GM21447 (cell line): ENCODE measurements at regions not wholly inside any gene's neighbourhood (a gene's known extent, or its start where the extent isn't known, plus 50 kb on each side); places are given as distances from the start of the nearest gene placed in this dataset.
A peak's percentile ranks its signal among the peaks of the same experiment; 100 is the strongest.

Experiments used
- ATAC-seq: cut with Tn5 transposase; IDR thresholded peaks from one replicate; pipeline ENCODE4 v1.9.1; 2021; ENCODE audit not compliant: unreplicated experiment

DNA sequence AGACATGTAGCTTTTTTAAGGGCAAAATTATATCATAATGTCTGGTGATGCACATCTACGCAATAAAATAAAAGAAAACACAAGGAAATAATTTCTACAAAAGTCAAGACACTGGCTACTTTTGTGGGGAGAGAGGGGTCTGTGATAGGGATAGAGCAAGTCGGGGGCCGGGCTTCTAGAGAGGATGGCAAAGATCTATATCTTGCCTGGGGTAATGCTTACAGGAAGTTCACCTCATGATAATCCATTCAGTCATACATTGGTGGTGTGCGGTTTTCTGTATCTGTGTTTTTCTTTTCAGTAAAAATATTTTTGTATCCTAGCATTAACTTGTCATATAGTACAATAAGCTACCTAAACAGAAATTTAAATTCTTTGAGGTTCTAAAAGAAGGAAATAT lies 178.8 kb downstream of the ARRDC4 start:
- ATAC-seq, result no peak

DNA sequence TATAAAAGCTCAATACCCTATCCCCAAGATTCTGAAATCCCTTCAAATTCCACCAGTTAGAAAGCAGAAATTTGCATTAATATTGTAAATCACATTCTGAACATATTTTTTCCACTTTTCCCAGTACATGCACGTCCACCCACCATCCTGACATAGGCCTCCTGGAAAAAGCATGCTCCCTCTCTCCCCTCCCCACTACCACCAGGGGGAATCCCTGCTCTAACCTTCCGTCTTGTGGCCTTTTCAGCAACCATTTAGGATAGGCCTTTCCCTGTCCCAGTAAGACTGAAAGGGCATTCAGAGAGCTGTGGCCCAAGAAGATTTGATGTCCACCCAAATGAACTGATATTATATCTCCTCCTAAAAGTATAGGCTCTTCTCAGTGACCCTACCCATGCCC lies 182.1 kb downstream of the ARRDC4 start:
- ATAC-seq, result no peak

DNA sequence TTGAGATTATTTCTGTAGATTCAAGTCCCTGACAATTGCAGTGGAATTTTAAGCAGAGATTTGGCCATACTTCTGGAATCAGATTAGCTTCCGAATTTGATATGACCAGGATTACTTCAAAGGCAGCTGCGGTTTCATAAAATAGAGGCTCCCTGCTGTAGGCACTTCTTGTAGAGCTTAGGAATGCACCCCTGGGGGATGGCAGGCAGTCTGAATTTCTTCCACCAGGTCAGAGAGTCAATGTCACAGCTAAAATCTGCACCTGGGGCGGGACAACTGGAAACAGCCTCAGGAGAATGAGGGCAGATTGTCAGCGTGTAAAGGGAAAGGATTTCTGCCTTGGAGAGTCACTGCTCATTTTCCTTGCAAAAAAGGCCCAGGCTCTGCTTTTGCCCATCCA lies 182.6 kb downstream of the ARRDC4 start:
- no peak for ATAC-seq

DNA sequence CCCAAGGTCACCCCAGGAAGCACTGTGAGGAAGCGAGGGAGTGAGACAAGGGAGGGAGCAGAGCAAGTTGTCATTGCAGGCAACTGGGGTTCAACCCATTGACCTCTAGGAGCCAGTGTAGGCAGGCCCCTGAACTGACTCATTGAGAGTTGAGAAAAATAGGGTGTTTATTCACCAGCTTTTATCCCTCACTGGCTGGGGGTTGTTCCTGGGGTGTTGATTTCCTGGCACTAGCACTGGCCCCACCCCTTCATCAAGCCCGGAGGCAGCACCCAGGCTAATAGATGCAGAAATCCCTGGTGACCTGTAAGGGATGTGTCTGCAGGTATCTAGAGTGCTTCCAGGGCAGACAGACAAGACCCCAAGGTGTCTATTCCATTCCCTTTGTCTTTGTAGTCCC lies 183.9 kb downstream of the ARRDC4 start:
- no peak for ATAC-seq

DNA sequence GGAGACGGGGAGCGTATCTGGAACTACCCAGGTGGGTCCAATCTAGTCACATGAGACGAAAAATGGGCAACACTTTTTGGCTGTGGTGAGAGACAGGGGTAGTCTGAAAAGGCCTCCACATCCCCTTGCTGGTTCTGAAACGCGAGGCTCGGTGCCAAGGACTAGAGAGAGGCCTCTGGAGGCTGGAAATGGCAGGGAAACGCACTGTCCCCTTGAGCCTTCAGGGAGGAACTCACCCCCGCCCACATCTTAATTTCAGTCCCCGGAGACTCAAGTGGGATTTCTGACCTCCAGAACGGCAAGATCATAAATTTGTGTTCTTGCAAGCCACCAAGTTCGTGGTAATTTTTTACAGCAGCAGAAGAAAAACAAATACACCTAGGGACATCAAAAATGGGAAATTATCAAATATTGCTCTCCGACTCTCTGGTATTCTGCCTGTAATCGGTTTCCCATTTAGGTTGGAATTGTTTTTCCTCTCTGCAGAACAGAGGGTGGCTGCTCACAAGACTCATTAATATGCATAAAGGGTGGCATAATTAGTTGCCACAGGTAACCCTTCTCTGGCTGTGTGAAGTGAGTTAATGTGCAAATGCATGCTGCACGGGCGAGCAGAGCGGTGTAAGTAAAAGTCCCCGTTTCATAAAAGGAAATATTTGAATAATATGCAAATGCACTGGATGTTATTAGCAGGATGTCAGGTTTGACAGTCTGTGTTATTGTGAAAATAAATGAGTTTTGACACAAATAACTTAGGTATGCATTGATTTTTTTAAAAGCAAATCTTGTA lies 185.7 kb downstream of the ARRDC4 start:
- no peak for ATAC-seq

DNA sequence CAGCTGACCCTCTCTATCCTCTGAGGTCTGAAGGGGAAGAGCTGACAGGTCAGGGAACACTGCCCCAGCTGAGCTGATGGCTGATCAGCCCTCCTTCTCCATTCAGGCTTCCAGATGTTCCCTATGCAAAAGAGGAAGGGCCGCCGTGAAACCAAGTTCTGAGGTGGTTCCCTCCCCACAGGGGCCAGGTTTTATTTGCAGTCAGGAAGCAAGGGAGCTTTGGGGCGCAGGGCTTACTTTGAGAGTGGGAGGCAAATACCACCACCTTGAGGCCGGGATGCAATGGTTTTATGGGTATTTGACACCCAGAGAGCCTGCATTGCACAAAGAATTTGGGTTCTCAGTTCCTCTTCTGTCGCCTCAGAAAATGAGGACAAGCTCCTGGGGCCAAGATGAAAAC lies 186.9 kb downstream of the ARRDC4 start:
- ATAC-seq, result no peak

DNA sequence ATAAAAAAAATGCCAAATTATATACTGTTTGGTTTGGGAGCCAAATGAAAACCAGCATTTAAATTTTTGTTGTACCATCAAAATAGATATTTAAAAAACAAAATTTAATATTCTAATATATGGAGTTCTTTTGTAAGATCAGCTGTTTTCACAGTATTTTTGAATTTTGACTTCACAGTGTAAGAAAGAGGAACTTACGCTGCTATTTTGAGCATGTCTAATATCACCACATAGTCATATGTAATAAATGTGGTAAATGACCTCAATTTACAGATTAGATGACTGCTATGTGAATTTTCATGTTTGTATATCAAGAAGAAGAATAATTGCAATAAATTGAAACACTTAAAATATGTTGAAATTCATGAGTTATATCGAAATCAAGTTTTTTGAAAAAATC lies 189.6 kb downstream of the ARRDC4 start:
- ATAC-seq, result no peak

DNA sequence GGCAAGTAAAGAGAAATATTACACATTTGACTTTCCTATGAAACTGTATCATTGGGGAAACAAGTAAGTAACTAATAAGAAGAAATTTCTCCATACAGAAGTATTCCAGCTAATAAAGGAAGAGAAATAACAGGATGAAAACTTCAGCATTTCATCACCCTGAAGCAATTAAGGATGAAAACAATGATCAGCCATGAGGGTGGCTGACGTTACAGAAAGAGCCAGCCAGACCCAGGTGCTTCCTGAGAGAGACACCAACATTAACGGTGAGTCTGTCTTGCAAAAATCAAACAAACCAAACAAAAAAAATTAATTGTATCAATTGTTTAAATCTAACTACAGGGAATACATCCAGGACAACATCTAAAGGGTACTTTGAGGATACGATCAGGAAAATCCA lies 190.0 kb downstream of the ARRDC4 start:
- ATAC-seq, result no peak

DNA sequence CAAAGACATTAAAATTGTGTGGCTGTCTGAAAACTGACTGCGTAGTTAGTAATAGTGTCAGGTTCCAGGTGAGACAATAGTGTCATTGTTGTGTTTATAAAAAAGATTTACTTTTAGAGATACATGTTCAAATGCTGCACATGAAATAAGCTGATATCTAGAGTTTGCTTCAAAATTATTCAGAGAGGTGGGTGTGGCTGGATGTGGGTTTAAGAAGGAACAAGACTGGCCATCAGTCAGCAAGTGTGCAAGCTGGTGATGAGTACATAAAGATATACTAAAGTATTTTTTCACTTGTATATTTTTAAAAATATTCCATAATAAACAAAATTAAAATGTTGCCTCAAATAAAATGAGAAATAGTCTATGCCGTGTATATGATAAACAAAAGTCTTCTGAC lies 190.6 kb downstream of the ARRDC4 start:
- no peak for ATAC-seq

DNA sequence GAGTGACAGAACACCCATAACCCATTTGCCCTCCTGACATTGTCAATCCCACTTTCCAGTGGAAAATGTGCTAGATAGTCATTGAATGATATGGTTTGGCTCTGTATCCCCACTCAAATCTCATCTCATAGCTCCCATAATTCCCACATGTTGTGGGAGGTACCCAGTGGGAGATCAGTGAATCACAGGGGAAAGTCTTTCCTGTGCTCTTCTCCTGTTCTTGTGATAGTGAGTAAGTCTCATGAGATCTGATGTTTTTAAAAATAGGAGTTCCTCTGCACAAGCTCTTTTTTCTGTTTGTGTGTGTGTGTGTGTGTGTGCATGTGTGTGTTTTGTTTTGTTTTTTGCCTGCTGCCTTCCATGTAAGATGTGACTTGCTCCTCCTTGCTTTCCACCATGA lies 191.7 kb downstream of the ARRDC4 start:
- ATAC-seq, result no peak

DNA sequence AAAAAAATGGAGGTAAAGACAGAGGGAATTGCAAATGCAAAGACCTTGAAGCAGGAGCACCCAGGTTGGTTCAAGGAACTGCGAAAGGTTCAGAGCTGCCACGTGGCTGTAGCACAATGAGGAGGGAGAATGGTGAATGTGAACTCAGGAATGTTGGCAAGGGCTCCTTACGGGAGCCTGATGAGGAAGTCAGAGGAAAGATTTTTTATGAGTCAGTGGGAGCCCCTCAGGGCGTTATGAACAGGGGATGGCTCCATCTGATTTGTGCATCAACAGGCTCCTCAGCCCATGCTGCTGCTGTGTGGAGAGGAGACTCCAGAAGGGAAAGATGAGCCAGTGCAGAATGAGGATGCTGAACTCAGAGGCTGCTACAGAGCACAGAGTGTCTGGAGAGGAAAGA lies 194.4 kb downstream of the ARRDC4 start:
- no peak for ATAC-seq

DNA sequence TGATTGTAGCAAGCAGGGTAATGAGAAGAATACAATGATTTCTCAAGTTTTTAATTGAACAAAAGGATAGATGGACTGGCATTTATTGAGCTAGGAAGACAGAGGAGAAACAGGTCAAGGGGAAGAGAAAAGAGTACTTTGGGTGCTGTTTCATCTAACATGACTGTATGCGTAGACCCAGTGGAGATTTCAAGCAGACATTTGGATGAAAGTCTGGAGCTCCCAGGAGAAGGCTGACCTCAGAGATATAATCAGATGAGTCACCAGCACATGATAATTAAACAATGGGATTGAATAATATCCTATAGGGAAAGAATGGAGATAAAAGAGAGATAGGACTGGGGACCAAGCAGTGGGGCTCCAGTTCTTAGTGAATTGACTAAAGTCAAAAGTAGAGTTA lies 194.9 kb downstream of the ARRDC4 start:
- ATAC-seq, result no peak

DNA sequence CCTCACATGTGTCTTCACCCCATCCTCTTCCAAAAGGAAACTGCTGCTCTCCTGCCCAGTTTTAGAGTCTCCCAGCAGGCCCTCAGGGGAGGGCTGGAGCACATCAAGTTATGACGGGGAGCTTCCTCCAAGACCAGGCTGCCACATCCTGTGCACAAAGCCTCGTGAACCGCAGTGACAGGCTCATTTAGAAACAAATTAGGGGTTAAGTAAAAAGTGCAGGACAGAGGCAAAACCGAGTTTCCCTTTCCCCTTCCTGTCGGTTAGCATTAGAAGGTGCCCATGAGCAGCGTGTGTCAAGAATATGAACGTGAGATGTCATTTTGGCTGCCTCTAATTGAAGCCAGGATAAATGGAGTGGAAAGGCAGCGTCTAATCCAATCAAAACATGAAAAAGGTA lies 199.7 kb downstream of the ARRDC4 start:
- peak; percentile 95 for ATAC-seq

DNA sequence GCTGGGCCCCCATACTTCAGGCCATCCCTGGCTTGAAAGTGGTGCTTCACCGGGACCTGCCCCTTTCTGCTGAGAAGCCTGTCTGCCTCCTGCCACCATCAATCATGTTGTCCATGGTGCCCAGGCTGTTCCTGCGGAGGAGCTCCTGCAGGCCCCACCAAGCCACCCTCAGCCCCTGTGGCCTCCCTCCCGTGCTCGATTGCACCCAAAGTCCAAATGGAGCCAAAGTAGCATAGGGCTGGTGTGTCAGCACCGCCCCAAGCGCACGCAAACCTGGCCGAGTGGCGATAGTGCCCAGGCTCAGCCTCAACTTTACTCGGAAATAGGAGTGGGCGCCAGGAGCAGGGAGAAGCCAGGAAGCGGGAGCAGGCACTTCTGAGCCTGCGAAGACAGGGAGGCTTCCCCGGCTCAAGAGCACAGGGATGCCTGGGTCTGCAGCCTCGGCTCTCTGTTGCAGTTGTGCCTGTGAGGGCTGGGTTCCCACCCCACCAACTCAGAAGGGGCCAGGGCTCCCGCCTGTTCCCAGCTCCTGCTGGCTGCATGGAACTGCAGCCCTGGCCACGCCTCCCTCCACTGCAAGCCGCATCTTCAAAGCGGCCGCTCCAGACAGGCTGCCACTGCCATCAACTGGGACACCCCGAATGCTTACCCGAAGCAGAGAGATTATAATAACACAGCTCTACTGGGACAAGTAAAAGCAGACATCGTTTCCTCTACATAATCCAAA lies 203.0 kb downstream of the ARRDC4 start:
- no peak for ATAC-seq

DNA sequence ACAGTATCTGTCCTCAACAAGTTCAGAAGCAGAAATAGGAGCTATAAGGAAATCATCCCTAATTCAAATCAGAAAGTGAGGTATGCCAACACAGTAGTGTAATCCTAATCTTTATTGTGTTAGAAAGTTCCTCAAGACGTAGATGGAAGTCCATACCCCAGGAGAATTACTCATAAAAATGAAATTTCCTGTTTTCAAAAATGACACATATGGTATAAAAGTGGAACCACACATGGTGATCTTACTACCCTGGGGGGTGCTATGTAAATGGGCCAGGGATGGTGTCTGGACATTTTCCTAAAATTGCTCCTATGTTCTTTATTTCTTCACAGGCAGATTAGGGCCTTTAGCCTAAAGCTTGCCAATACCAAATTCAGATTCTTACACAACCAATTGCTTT lies 204.1 kb downstream of the ARRDC4 start:
- ATAC-seq, result no peak

DNA sequence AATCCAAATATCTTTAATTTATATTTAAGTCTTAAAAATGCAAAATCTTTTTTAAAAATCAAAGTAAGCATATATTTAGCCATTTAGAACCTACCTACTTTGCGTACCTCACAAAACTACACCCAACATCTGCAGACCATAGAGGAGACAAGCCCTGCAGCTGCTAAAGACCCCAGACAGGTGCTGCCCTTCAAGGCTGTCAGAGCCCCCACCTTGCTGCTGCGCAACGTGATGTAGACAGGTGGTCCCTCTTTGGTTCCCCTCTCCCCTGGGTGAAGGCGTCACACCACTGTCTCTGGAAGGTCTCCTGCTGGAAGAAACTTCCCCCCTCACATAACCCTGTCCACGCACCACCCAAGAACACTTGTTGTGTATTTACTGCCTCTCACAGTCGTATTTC lies 204.5 kb downstream of the ARRDC4 start:
- ATAC-seq, result no peak

DNA sequence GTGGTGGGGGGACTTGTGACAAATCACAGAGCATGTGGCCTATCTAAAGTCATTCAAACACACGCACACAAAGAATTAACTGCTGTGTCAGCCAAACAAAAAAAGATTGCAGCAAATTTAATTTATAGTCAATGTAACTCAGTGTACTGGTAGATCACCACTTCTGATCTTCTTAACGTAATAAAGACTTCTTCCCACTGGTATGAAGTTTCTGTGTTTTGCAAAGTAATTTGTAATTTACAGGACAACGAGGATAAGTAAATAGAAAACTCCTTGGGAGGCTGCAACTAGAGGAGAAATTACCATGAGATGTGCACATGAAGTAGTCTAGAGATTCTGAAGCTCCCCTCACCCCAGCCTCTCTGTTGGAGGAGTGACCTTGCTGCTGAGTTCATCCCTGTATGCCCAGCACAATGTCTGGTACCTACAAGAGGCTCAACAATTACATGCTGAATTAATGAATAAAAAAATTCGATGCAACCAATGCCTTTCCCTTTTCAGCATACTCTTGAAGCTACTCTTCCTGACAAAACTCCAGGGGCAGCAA lies 207.3 kb downstream of the ARRDC4 start:
- ATAC-seq, result no peak

DNA sequence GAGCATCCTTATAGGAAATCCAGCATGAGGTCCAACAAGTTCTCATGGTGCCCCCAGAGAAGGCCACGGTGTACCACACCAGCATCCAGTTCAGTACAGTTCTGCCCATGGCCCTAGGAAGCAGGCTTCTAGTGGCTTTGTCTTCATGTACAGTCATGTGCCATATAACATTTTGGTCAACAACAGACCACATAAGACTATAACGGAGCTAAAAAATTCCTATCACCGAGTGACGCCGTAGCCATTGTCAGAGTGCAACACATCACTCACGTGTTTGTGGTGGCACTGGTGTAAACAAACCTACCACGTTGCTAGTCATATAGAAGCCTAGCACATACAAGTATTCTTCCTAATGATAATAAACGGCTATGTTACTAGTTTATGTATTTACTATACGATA lies 209.0 kb downstream of the ARRDC4 start:
- no peak for ATAC-seq

DNA sequence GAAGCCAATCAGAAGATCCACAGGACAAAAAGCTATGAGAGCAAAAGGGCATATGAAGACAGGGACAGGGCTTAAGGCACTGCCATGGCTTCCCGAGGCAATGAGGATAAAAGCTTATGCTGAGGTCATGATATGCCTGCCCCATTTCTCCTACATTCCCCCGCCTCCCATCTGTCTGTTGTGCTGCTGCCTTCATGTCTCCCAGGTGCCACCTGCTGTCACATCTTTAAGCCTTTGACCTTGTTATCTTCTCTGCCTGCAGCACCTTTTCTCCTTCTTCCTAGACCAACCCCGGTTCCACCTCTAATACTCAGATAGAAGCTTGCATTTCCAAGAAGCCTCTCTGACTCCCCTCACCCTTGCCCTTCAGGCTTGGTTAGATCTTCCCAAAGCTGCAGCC lies 213.8 kb downstream of the ARRDC4 start:
- ATAC-seq, result no peak

DNA sequence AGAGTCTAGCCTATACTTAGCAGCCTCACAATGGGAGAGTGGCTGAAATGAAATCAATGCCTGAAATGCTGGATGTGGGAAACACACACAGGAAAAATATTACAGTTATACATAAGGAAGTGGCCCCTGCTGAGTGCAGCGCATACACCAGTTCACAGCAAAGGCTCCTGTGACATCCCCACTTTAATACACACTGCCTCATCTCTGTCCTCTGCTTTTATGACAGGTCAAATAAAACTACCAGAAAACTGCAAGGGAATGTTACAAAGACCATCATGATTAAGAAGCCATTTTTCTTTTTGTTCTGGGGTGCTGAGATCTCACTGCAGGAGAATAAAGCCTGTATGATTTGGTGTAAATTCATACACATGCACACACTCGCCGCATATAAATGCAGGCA lies 214.3 kb downstream of the ARRDC4 start:
- no peak for ATAC-seq

DNA sequence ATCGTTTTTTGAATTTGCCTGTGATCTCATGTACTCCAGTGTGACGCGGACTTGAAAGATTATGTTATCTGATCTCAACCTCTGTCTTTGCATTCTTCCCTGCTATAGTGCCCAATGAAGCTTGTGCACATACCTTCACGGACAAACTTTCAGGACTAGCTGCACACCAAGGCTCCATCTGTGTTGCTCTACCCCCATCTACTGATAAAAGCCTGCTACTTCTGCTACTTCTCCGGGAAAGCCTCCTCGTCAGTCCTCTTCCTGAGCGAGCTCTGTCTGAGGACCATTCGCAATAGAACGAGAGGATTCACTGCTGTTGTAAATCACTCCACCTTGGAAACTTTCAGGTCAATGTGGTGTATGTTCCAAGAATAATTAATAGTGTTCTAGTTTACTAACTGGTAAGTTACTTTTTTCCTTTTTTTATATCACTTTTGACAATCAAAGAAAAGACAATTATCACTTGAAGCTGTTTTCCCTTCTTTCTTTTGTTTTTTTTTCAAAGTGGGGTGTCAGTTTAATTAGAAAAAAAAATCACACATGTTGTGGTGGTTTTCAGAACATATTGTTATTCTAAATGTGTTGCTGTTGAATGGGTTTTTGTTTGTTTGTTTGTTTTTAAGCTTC lies 217.6 kb downstream of the ARRDC4 start:
- no peak for ATAC-seq

DNA sequence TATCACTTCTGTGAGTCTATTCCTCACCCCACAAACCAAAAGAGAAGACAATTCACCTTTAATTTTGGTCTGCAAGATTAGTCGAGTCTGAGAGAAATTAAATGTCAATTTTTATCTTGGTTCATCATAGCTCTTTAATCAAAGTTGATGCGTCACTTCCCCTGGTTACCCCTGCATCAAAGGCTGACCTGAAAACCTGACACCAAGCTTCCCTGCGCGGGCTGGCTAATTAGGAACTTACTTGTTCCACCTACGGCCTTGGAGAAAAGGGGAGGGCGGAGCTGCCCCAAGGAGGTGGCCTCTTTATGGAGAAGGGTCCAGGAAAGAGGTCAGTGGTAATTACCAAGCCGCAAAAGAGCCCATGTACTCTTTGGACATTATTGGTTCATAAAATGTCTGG lies 218.4 kb downstream of the ARRDC4 start:
- ATAC-seq, result no peak
